IMR-90 (cell line): ENCODE measurements at regions not wholly inside any gene's neighbourhood (a gene's known extent, or its start where the extent isn't known, plus 50 kb on each side); places are given as distances from the start of the nearest gene placed in this dataset.

Experiments used
- ATAC-seq: fragments of 200-7000 bp; cut with Tn5 transposase; 2 replicates; pipeline ENCODE4 v1.9.1; 2020; ENCODE audit warnings: low read depth, mild to moderate bottlenecking, moderate library complexity
- BruUV-seq: library from RNA; stranded (reverse); fragments of 400-500 nt; replicated peaks from 2 replicates; lab custom pipeline; 2021; lab: Mats Ljungman, UMichigan
- CTCF ChIA-PET: fragments of 300-600 bp; formaldehyde crosslinking; extraction: SDS; loops from one replicate; lab custom pipeline; 2021; ENCODE audit warnings: antibody characterized with exemption; lab: Yijun Ruan, JAX
- POLR2A ChIA-PET: fragments of 300-600 bp; sonication (Branson Sonifier 250); formaldehyde crosslinking; loops from one replicate; lab custom pipeline; 2022; ENCODE audit warnings: antibody characterized with exemption; ENCODE audit not compliant: unreplicated experiment; lab: Charles Lee
- DNase-seq: peaks from one replicate; pipeline ENCODE4 v3.0.0; 2013
- H2AFZ ChIP-seq: replicated peaks from 2 replicates; pipeline ENCODE3; 2013; ENCODE audit warnings: low read length, mild to moderate bottlenecking; ENCODE audit not compliant: poor library complexity
- H2AK5ac ChIP-seq: 2 replicates; pipeline ENCODE4 v1.6.1; 2013; ENCODE audit warnings: low read depth, low read length, inconsistent platforms
- H2AK9ac ChIP-seq: replicated peaks from 2 replicates; pipeline ENCODE3; 2013; ENCODE audit warnings: mild to moderate bottlenecking, low read depth, low read length, moderate library complexity; ENCODE audit not compliant: poor library complexity
- H2BK120ac ChIP-seq: 2 replicates; pipeline ENCODE4 v1.6.1; 2013; ENCODE audit warnings: low read depth, low read length, inconsistent platforms
- H2BK15ac ChIP-seq: 3 replicates; pipeline ENCODE4 v1.6.1; 2013; ENCODE audit warnings: low read depth, low read length, inconsistent platforms
- H2BK20ac ChIP-seq: 2 replicates; pipeline ENCODE4 v1.6.1; 2013; ENCODE audit warnings: low read depth, mild to moderate bottlenecking, inconsistent platforms, low read length, moderate library complexity
- H2BK5ac ChIP-seq: 2 replicates; pipeline ENCODE4 v1.6.1; 2013; ENCODE audit warnings: mild to moderate bottlenecking, low read depth, low read length, inconsistent platforms; ENCODE audit not compliant: poor library complexity, severe bottlenecking
- H3K14ac ChIP-seq: replicated peaks from 2 replicates; pipeline ENCODE4 v1.6.1; 2013; ENCODE audit warnings: low read depth, low read length, inconsistent platforms
- H3K18ac ChIP-seq: 2 replicates; pipeline ENCODE4 v1.6.1; 2013; ENCODE audit warnings: low read depth, low read length, control low read depth
- H3K23ac ChIP-seq: 2 replicates; pipeline ENCODE4 v1.6.1; 2013; ENCODE audit warnings: low read depth, low read length, inconsistent platforms
- H3K27ac ChIP-seq: 2 replicates; pipeline ENCODE4 v1.5.1; 2013; ENCODE audit warnings: mild to moderate bottlenecking, control low read depth, low read length; ENCODE audit not compliant: insufficient read depth
- H3K27me3 ChIP-seq: 2 replicates; pipeline ENCODE4 v1.6.1; 2013; ENCODE audit warnings: low read length; ENCODE audit not compliant: control insufficient read depth, insufficient read depth
- H3K36me3 ChIP-seq: 2 replicates; pipeline ENCODE4 v1.6.1; 2013; ENCODE audit warnings: low read length, mixed read lengths; ENCODE audit not compliant: control insufficient read depth, insufficient read depth
- H3K4ac ChIP-seq: 2 replicates; pipeline ENCODE4 v1.6.1; 2013; ENCODE audit warnings: low read depth, low read length, inconsistent platforms
- H3K4me1 ChIP-seq: 2 replicates; pipeline ENCODE4 v1.6.1; 2013; ENCODE audit warnings: low read length, mixed read lengths; ENCODE audit not compliant: control insufficient read depth, insufficient read depth
- H3K4me2 ChIP-seq: 2 replicates; pipeline ENCODE4 v1.6.1; 2013; ENCODE audit warnings: low read depth, mild to moderate bottlenecking, control low read depth, low read length, moderate library complexity
- H3K4me3 ChIP-seq: 2 replicates; pipeline ENCODE4 v1.5.1; 2013; ENCODE audit warnings: low read depth, mild to moderate bottlenecking, control low read depth, low read length, moderate library complexity; ENCODE audit not compliant: insufficient read depth
- H3K56ac ChIP-seq: 2 replicates; pipeline ENCODE4 v1.6.1; 2013; ENCODE audit warnings: low read length, inconsistent platforms; ENCODE audit not compliant: insufficient read depth; ENCODE audit errors: extremely low read depth
- H3K79me1 ChIP-seq, 2 experiments: 2 replicates each; pipeline ENCODE4 v1.6.1; 2013; ENCODE audit warnings: low read length in 2 of 2, inconsistent platforms in 1 of 2, low read depth in 1 of 2
- H3K9ac ChIP-seq: 2 replicates; pipeline ENCODE4 v1.6.1; 2013; ENCODE audit warnings: low read depth, low read length, control low read depth
- H3K9me1 ChIP-seq: 2 replicates; pipeline ENCODE4 v1.6.1; 2013; ENCODE audit warnings: low read length, inconsistent platforms; ENCODE audit not compliant: insufficient read depth
- H3K9me3 ChIP-seq: 2 replicates; pipeline ENCODE4 v1.6.1; 2013; ENCODE audit warnings: low read length; ENCODE audit not compliant: control insufficient read depth, insufficient read depth
- H4K20me1 ChIP-seq: 2 replicates; pipeline ENCODE4 v1.6.1; 2013; ENCODE audit warnings: low read length, inconsistent platforms; ENCODE audit not compliant: insufficient read depth
- H4K5ac ChIP-seq: 2 replicates; pipeline ENCODE4 v1.6.1; 2013; ENCODE audit warnings: mild to moderate bottlenecking, low read depth, low read length, control low read depth
- H4K8ac ChIP-seq, 2 experiments: 2 replicates each; pipeline ENCODE4 v1.6.1; 2013; ENCODE audit warnings: low read depth in 2 of 2, low read length in 2 of 2, control low read depth in 1 of 2, inconsistent platforms in 1 of 2
- H4K91ac ChIP-seq: 2 replicates; pipeline ENCODE4 v1.6.1; 2013; ENCODE audit warnings: low read depth, low read length, inconsistent platforms; ENCODE audit not compliant: insufficient read depth
- CHD1 ChIP-seq: IDR thresholded peaks from 2 replicates; pipeline ENCODE4 v1.6.1; 2012; ENCODE audit warnings: low read depth, low read length, improper control_type of control experiment
- NFE2L2 ChIP-seq: fragments of 150-350 bp; IDR thresholded peaks from 2 replicates; pipeline ENCODE4 v1.6.1; 2016; ENCODE audit warnings: low read depth, mild to moderate bottlenecking, low read length
- POLR2A ChIP-seq: IDR thresholded peaks from 2 replicates; pipeline ENCODE4 v1.6.1; 2012; ENCODE audit warnings: mild to moderate bottlenecking, low read depth, low read length
- WGBS, 2 experiments: methylation state at CpG; one replicate each; pipeline versions ENCODE4 v1.1.5 to v1.1.7; 2013; ENCODE audit warnings: missing lambda C conversion rate in 2 of 2; ENCODE audit not compliant: insufficient read length in 1 of 2; ENCODE audit errors: extremely low coverage in 2 of 2; 5-methylcytosine and 5-hydroxymethylcytosine counted together
- dilution Hi-C: fragments of 300-500 bp; cut with HindIII; formaldehyde crosslinking; loops from one replicate; pipeline ENCODE4 v1.14.3; 2018; ENCODE audit warnings: low sequenced_read_pairs; ENCODE audit not compliant: unreplicated experiment
- in situ Hi-C: fragments of 300-500 bp; cut with MboI; formaldehyde crosslinking; loops from 3 replicates; pipeline ENCODE4 v1.14.3; 2019; ENCODE audit warnings: low sequenced_read_pairs, inconsistent platforms, mixed read lengths
- intact Hi-C: fragments of 100-400 bp; cut with micrococcal nuclease; formaldehyde crosslinking; loops from 2 replicates; pipeline ENCODE4 v1.10.0; 2022
- TF ChIP-seq, protein P1 (sequence below): conservative IDR thresholded peaks from 2 replicates; pipeline ENCODE4 v1.5.1; 2012; ENCODE audit warnings: mild to moderate bottlenecking, low read depth, low read length, improper control_type of control experiment

GRCh38 chr22:22717664-22718063 lies 73.2 kb downstream of the GGTLC2 start:
- Histone ChIP-seq H3K27ac (no peak overlapping the region), H3K9me1 (peaks cover 9% of the 10 kb centered on the region; the same call in 1 of the 2 replicates), H3K9me3 (no peaks in the 10 kb centered on the region), H2AFZ (no peak overlapping the region), H4K5ac (no peak overlapping the region), H3K14ac (no peak overlapping the region), H3K4me3 (no peak overlapping the region), H3K56ac (no peak overlapping the region), H2BK15ac (no peak overlapping the region), H4K20me1 (no peaks in the 10 kb centered on the region), H2BK20ac (no peak overlapping the region), H4K8ac (no peak overlapping the region), H3K27me3 (peaks cover 3% of the 10 kb centered on the region; the same call in 1 of the 2 replicates), H3K18ac (no peak overlapping the region), H3K23ac (no peak overlapping the region), H3K79me1 (no peaks in the 10 kb centered on the region), H2AK9ac (no peak overlapping the region), H2AK5ac (no peak overlapping the region), H3K9ac (no peak overlapping the region), H3K4ac (no peak overlapping the region), H2BK120ac (no peak overlapping the region), H2BK5ac (no peak overlapping the region), H3K4me1 (peaks cover 13% of the 10 kb centered on the region), H3K36me3 (no peaks in the 10 kb centered on the region), H4K91ac (no peak overlapping the region), H3K4me2 (no peak overlapping the region)
- TF ChIP-seq NFE2L2 (no peak), CHD1 (no peak), POLR2A (no peak)
- TF ChIP-seq, protein P1, sequence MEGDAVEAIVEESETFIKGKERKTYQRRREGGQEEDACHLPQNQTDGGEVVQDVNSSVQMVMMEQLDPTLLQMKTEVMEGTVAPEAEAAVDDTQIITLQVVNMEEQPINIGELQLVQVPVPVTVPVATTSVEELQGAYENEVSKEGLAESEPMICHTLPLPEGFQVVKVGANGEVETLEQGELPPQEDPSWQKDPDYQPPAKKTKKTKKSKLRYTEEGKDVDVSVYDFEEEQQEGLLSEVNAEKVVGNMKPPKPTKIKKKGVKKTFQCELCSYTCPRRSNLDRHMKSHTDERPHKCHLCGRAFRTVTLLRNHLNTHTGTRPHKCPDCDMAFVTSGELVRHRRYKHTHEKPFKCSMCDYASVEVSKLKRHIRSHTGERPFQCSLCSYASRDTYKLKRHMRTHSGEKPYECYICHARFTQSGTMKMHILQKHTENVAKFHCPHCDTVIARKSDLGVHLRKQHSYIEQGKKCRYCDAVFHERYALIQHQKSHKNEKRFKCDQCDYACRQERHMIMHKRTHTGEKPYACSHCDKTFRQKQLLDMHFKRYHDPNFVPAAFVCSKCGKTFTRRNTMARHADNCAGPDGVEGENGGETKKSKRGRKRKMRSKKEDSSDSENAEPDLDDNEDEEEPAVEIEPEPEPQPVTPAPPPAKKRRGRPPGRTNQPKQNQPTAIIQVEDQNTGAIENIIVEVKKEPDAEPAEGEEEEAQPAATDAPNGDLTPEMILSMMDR, result no peak
- no TSS peak for BruUV-seq
- intact Hi-C loops, result no loop called here
- ATAC-seq (no peak), DNase-seq (no peak)
- ChIA-PET CTCF (no interaction called here), POLR2A (no interaction called here)
- in situ Hi-C loops, result no loop called here
- WGBS, 2 experiments, result no CpG with 5 or more reads among the region's 4 CpGs
- dilution Hi-C loops, result no loop called here
